Astrocyte (in vitro differentiated cells and primary cell): ENCODE measurements at regions not wholly inside any gene's neighbourhood (a gene's known extent, or its start where the extent isn't known, plus 50 kb on each side); places are given as distances from the start of the nearest gene placed in this dataset.
"Not testable (repeated sequence)": the region's sequence is repeated elsewhere in the genome, so short reads cannot be mapped to it uniquely, and the experiment has no call there.

Experiments
- DNase-seq: peaks from one replicate; pipeline ENCODE4 v3.0.0-alpha.2; 2010; ENCODE audit warnings: low read depth
- FAIRE-seq: peaks from 2 replicates; lab custom pipeline; 2011; peaks lifted over from hg19 to GRCh38; lab: Jason Lieb, UNC
- H2AFZ ChIP-seq: 2 replicates; pipeline ENCODE4 v1.6.0; 2012; ENCODE audit warnings: low read depth, low read length, inconsistent platforms
- H3K27ac ChIP-seq: 2 replicates; pipeline ENCODE4 v1.5.1; 2011; ENCODE audit warnings: low read depth, low read length, inconsistent platforms
- H3K27me3 ChIP-seq: 2 replicates; pipeline ENCODE4 v1.6.0; 2011; ENCODE audit warnings: low read length, inconsistent platforms; ENCODE audit not compliant: insufficient read depth
- H3K36me3 ChIP-seq: 2 replicates; pipeline ENCODE4 v1.5.1; 2011; ENCODE audit warnings: low read length, inconsistent platforms; ENCODE audit not compliant: insufficient read depth
- H3K4me1 ChIP-seq: 2 replicates; pipeline ENCODE4 v1.5.1; 2011; ENCODE audit warnings: low read length, inconsistent platforms; ENCODE audit not compliant: insufficient read depth
- H3K4me2 ChIP-seq: 2 replicates; pipeline ENCODE4 v1.6.0; 2012; ENCODE audit warnings: low read length, inconsistent platforms
- H3K4me3 ChIP-seq: 2 replicates; pipeline ENCODE4 v1.5.1; 2011; ENCODE audit warnings: low read depth, mild to moderate bottlenecking, low read length, inconsistent platforms; ENCODE audit not compliant: insufficient read depth
- H3K79me2 ChIP-seq: 2 replicates; pipeline ENCODE4 v1.6.0; 2012; ENCODE audit warnings: mild to moderate bottlenecking, low read length, inconsistent platforms; ENCODE audit not compliant: insufficient read depth
- H3K9ac ChIP-seq: 2 replicates; pipeline ENCODE4 v1.6.0; 2012; ENCODE audit warnings: mild to moderate bottlenecking, low read length, inconsistent platforms
- H3K9me3 ChIP-seq: 2 replicates; pipeline ENCODE4 v1.5.1; 2012; ENCODE audit warnings: low read depth, mild to moderate bottlenecking, low read length, inconsistent platforms; ENCODE audit not compliant: insufficient read depth
- H4K20me1 ChIP-seq: 2 replicates; pipeline ENCODE4 v1.6.0; 2012; ENCODE audit warnings: low read length, inconsistent platforms; ENCODE audit not compliant: insufficient read depth
- H3K27ac Mint-ChIP-seq: one replicate; pipeline ENCODE4 v1.8.0; 2021; ENCODE audit warnings: mild to moderate bottlenecking, mixed read lengths; ENCODE audit not compliant: unreplicated experiment
- H3K27me3 Mint-ChIP-seq: one replicate; pipeline ENCODE4 v1.8.0; 2021; ENCODE audit warnings: low read depth, mixed read lengths; ENCODE audit not compliant: unreplicated experiment
- H3K36me3 Mint-ChIP-seq: one replicate; pipeline ENCODE4 v1.8.0; 2021; ENCODE audit warnings: low read depth, mixed read lengths; ENCODE audit not compliant: unreplicated experiment
- H3K4me1 Mint-ChIP-seq: one replicate; pipeline ENCODE4 v1.8.0; 2021; ENCODE audit warnings: low read depth, mixed read lengths; ENCODE audit not compliant: unreplicated experiment
- H3K4me3 Mint-ChIP-seq: one replicate; pipeline ENCODE4 v1.8.0; 2021; ENCODE audit warnings: mild to moderate bottlenecking, moderate library complexity, mixed read lengths; ENCODE audit not compliant: unreplicated experiment
- H3K9me3 Mint-ChIP-seq: one replicate; pipeline ENCODE4 v1.8.0; 2021; ENCODE audit warnings: mild to moderate bottlenecking, mixed read lengths; ENCODE audit not compliant: unreplicated experiment
- CTCF ChIP-seq: IDR thresholded peaks from 2 replicates; pipeline ENCODE4 v1.5.1; 2011; ENCODE audit warnings: low read depth, mild to moderate bottlenecking, inconsistent platforms, low read length, moderate library complexity; ENCODE audit not compliant: insufficient read depth
- EZH2 ChIP-seq: IDR thresholded peaks from 2 replicates; pipeline ENCODE4 v1.6.1; 2012; ENCODE audit warnings: mild to moderate bottlenecking, low read length, inconsistent platforms; ENCODE audit not compliant: insufficient read depth

- Histone ChIP-seq H4K20me1 (no peaks in the 10 kb centered on the region), H3K27me3 (no peaks in the 10 kb centered on the region), H3K27ac (no peak overlapping the region), H3K9ac (no peak overlapping the region), H3K4me1 (no peaks in the 10 kb centered on the region), H3K36me3 (no peaks in the 10 kb centered on the region), H3K9me3 (no peaks in the 10 kb centered on the region), H3K4me2 (no peak overlapping the region), H3K4me3 (no peak overlapping the region), H2AFZ (no peak overlapping the region), H3K79me2 (no peaks in the 10 kb centered on the region)
- peaks cover 2% of the 10 kb centered on the region for H3K36me3 Mint-ChIP-seq
- peaks cover 9% of the 10 kb centered on the region for H3K27me3 Mint-ChIP-seq
- H3K4me1 Mint-ChIP-seq = peaks cover 11% of the 10 kb centered on the region
- peaks cover 12% of the 10 kb centered on the region for H3K9me3 Mint-ChIP-seq
- peak; percentile 33 for DNase-seq
- FAIRE-seq = peak; percentile 5
- H3K4me3 Mint-ChIP-seq = no peak overlapping the region
- peak overlapping the region; percentile 38 for H3K27ac Mint-ChIP-seq
- TF ChIP-seq CTCF (no peak), EZH2 (no peak)
Measured at GRCh38 chr17:6927290-6928126, 68.3 kb upstream of the ALOX12 start.

GRCh38 chr17:6928193-6928592, 67.7 kb upstream of the ALOX12 start:
- peaks cover 12% of the 10 kb centered on the region for H3K9me3 Mint-ChIP-seq
- no peak overlapping the region for H3K4me3 Mint-ChIP-seq
- no peaks in the 10 kb centered on the region for H3K36me3 ChIP-seq
- no peak overlapping the region for H3K9ac ChIP-seq
- no peak overlapping the region for H3K27ac ChIP-seq
- no peaks in the 10 kb centered on the region for H3K27me3 ChIP-seq
- peaks cover 11% of the 10 kb centered on the region for H3K4me1 Mint-ChIP-seq
- FAIRE-seq (no peak), DNase-seq (no peak)
- no peaks in the 10 kb centered on the region for H3K79me2 ChIP-seq
- no peak overlapping the region for H2AFZ ChIP-seq
- no peak overlapping the region for H3K27ac Mint-ChIP-seq
- peaks cover 9% of the 10 kb centered on the region for H3K27me3 Mint-ChIP-seq
- H3K4me1 ChIP-seq = no peaks in the 10 kb centered on the region
- no peak overlapping the region for H3K4me3 ChIP-seq
- H4K20me1 ChIP-seq = no peaks in the 10 kb centered on the region
- H3K9me3 ChIP-seq = no peaks in the 10 kb centered on the region
- TF ChIP-seq EZH2 = no peak
- no peak for TF ChIP-seq CTCF
- no peak overlapping the region for H3K4me2 ChIP-seq
- peaks cover 2% of the 10 kb centered on the region for H3K36me3 Mint-ChIP-seq

GRCh38 chr17:6930749-6931148, 65.1 kb upstream of the ALOX12 start:
- Mint-ChIP-seq H3K36me3 (peaks cover 4% of the 10 kb centered on the region), H3K4me3 (no peak overlapping the region), H3K27me3 (peaks cover 9% of the 10 kb centered on the region), H3K27ac (no peak overlapping the region), H3K9me3 (peaks cover 15% of the 10 kb centered on the region), H3K4me1 (peaks cover 7% of the 10 kb centered on the region)
- FAIRE-seq (no peak), DNase-seq (no peak)
- Histone ChIP-seq H3K27me3 (no peaks in the 10 kb centered on the region), H4K20me1 (no peaks in the 10 kb centered on the region), H3K9ac (no peak overlapping the region), H3K4me1 (no peaks in the 10 kb centered on the region), H3K4me3 (no peak overlapping the region), H3K4me2 (no peak overlapping the region), H3K27ac (no peak overlapping the region), H2AFZ (no peak overlapping the region), H3K79me2 (no peaks in the 10 kb centered on the region), H3K36me3 (no peaks in the 10 kb centered on the region), H3K9me3 (no peaks in the 10 kb centered on the region)
- no peak for TF ChIP-seq EZH2
- no peak for TF ChIP-seq CTCF

GRCh38 chr17:6934544-6934943, 61.3 kb upstream of the ALOX12 start:
- not testable (repeated sequence) for H3K27ac Mint-ChIP-seq, H3K4me1 ChIP-seq, DNase-seq, H3K9ac ChIP-seq, H3K4me3 ChIP-seq, H3K4me3 Mint-ChIP-seq, H3K36me3 ChIP-seq, H3K4me2 ChIP-seq, H3K36me3 Mint-ChIP-seq, H3K79me2 ChIP-seq, FAIRE-seq, H3K9me3 ChIP-seq, H3K27me3 ChIP-seq, H4K20me1 ChIP-seq, H3K4me1 Mint-ChIP-seq, H2AFZ ChIP-seq, H3K27ac ChIP-seq, H3K9me3 Mint-ChIP-seq, H3K27me3 Mint-ChIP-seq
